OCI-LY3 (cell line): ENCODE measurements at regions not wholly inside any gene's neighbourhood (a gene's known extent, or its start where the extent isn't known, plus 50 kb on each side); places are given as distances from the start of the nearest gene placed in this dataset.

ENCODE experiments used
- H2AFZ ChIP-seq: fragments of 200-600, 300-600 bp; shearing (Covaris generic); 2 replicates; pipeline ENCODE4 v1.6.0; 2014; ENCODE audit warnings: antibody characterized with exemption, low read depth, low read length
- H3K27ac ChIP-seq: fragments of 200-600, 300-600 bp; sonication (generic); 2 replicates; pipeline ENCODE4 v1.5.1; 2014; ENCODE audit warnings: mild to moderate bottlenecking, low read length, moderate library complexity, mixed read lengths
- H3K27me3 ChIP-seq: fragments of 200-600, 300-600 bp; sonication (generic); 2 replicates; pipeline ENCODE4 v1.6.1; 2014; ENCODE audit warnings: low read depth, low read length, mixed read lengths
- H3K36me3 ChIP-seq: fragments of 200-600, 300-600 bp; sonication (generic); replicated peaks from 2 replicates; pipeline ENCODE3; 2014; ENCODE audit warnings: low read depth, low read length, mixed read lengths
- H3K4me1 ChIP-seq: fragments of 300-600, 200-600 bp; sonication (generic); 2 replicates; pipeline ENCODE4 v1.6.1; 2014; ENCODE audit warnings: low read length, mixed read lengths
- H3K4me2 ChIP-seq: fragments of 200-600, 300-600 bp; sonication (generic); 2 replicates; pipeline ENCODE4 v1.6.1; 2014; ENCODE audit warnings: low read length, mixed read lengths
- H3K4me3 ChIP-seq: fragments of 300-600, 200-600 bp; sonication (generic); 2 replicates; pipeline ENCODE4 v1.5.1; 2014; ENCODE audit warnings: antibody characterized with exemption, mild to moderate bottlenecking, low read length, moderate library complexity
- H3K79me2 ChIP-seq: fragments of 300-600, 200-600 bp; shearing (Covaris generic); 2 replicates; pipeline ENCODE4 v1.6.1; 2014; ENCODE audit warnings: mild to moderate bottlenecking, low read length, mixed read lengths
- H3K9ac ChIP-seq: fragments of 300-600, 200-600 bp; shearing (Covaris generic); 2 replicates; pipeline ENCODE4 v1.6.0; 2014; ENCODE audit warnings: mild to moderate bottlenecking, low read length, moderate library complexity
- H3K9me3 ChIP-seq: fragments of 200-600, 300-600 bp; shearing (Covaris generic); 2 replicates; pipeline ENCODE4 v1.6.1; 2014; ENCODE audit warnings: low read length, mixed read lengths; ENCODE audit not compliant: insufficient read depth
- H4K20me1 ChIP-seq: fragments of 200-600, 300-600 bp; sonication (generic); 2 replicates; pipeline ENCODE4 v1.6.1; 2016; ENCODE audit warnings: low read length, mixed read lengths; ENCODE audit not compliant: insufficient read depth
- CTCF ChIP-seq: fragments of 200-600, 300-600 bp; sonication (generic); IDR thresholded peaks from 2 replicates; pipeline ENCODE4 v1.5.1; 2014; ENCODE audit warnings: antibody characterized with exemption, low read length, low read depth
- EZH2phosphoT487 ChIP-seq: fragments of 200-600 bp; shearing (Covaris generic); IDR thresholded peaks from 2 replicates; pipeline ENCODE4 v1.6.1; 2018; ENCODE audit warnings: antibody characterized with exemption, mixed run types, low read depth

DNA sequence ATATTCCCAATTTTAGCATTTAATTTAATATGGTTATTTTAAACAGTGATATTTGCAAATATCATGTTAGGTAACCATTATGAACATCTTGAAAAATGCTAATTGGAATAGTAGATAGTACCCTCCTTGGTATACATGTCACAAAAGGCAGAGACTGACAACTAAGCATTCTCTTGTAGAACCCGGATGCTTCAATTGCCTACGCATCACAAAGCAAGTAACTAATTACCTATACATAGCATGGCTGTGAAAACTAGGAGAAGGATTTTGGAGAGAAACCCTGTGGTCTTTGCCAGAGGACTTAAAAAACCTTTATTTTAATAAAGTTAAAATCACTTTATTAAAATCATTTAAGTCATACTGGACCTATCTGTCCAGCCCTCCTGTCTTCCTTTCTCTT lies 764.1 kb upstream of the TENM3 start:
- H3K9me3 ChIP-seq, result no peaks in the 10 kb centered on the region
- TF ChIP-seq CTCF, result no peak
- no peak for TF ChIP-seq EZH2phosphoT487
- no peak overlapping the region for H2AFZ ChIP-seq
- no peaks in the 10 kb centered on the region for H4K20me1 ChIP-seq
- no peaks in the 10 kb centered on the region for H3K27me3 ChIP-seq
- H3K4me1 ChIP-seq, result no peaks in the 10 kb centered on the region
- no peak overlapping the region for H3K9ac ChIP-seq
- H3K4me3 ChIP-seq, result no peak overlapping the region
- H3K36me3 ChIP-seq, result no peaks in the 10 kb centered on the region
- H3K27ac ChIP-seq, result no peak overlapping the region
- no peak overlapping the region for H3K4me2 ChIP-seq
- no peaks in the 10 kb centered on the region for H3K79me2 ChIP-seq

DNA sequence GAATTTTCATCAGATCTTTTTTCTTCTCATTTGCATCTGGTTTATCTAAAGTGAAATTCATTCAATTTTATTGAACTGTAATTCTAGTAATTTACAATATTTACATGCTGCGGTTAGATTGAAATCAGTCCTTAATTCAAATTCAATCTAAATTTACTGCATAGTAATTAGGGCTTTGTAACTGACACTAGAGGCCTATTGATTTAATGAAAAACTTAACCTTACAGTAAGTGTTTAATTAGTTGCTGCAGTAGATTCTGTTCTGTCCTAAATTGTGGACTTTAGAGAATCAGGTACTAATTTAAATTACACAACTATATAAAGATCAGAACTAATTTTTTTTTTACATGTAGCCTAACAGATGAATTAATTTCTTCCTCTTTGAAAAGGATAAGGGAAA lies 758.8 kb upstream of the TENM3 start:
- TF ChIP-seq CTCF, result no peak
- TF ChIP-seq EZH2phosphoT487, result no peak
- Histone ChIP-seq H3K27ac (no peak overlapping the region), H3K4me3 (no peak overlapping the region), H3K9me3 (no peaks in the 10 kb centered on the region), H3K27me3 (no peaks in the 10 kb centered on the region), H3K36me3 (no peaks in the 10 kb centered on the region), H3K4me2 (no peak overlapping the region), H4K20me1 (no peaks in the 10 kb centered on the region), H3K9ac (no peak overlapping the region), H3K4me1 (no peaks in the 10 kb centered on the region), H3K79me2 (no peaks in the 10 kb centered on the region), H2AFZ (no peak overlapping the region)

DNA sequence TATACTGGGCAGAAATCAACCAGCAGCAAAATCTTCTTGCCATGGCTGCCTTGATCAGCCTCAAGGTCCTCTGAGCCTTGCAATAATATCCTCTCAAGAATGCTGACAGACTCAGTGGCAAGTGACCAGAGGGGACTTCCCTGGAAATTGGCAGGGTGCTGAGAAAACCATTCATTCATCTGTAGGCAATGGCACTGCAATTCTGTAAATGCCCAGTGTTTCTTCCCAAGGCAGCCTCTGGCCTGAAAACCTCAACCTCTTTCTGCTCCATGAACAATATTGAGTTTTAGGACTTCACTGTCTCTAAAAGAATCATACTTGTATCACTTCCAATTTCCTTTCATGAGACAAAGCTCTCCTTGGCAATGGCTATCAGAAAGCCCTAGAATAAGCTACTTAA lies 754.3 kb upstream of the TENM3 start:
- H2AFZ ChIP-seq, result no peak overlapping the region
- H4K20me1 ChIP-seq, result no peaks in the 10 kb centered on the region
- H3K36me3 ChIP-seq, result no peaks in the 10 kb centered on the region
- H3K4me1 ChIP-seq, result no peaks in the 10 kb centered on the region
- no peak overlapping the region for H3K4me3 ChIP-seq
- no peaks in the 10 kb centered on the region for H3K79me2 ChIP-seq
- no peak overlapping the region for H3K9ac ChIP-seq
- no peak overlapping the region for H3K27ac ChIP-seq
- no peak overlapping the region for H3K4me2 ChIP-seq
- no peaks in the 10 kb centered on the region for H3K27me3 ChIP-seq
- no peaks in the 10 kb centered on the region for H3K9me3 ChIP-seq
- TF ChIP-seq EZH2phosphoT487 (no peak), CTCF (no peak)

- H3K4me1 ChIP-seq, result no peaks in the 10 kb centered on the region
- no peak overlapping the region for H3K9ac ChIP-seq
- TF ChIP-seq EZH2phosphoT487 (no peak), CTCF (no peak)
- H3K27ac ChIP-seq, result no peak overlapping the region
- no peaks in the 10 kb centered on the region for H3K79me2 ChIP-seq
- H2AFZ ChIP-seq, result no peak overlapping the region; the same call in 1 of the 2 replicates
- no peak overlapping the region for H3K4me3 ChIP-seq
- H3K27me3 ChIP-seq, result no peaks in the 10 kb centered on the region
- no peaks in the 10 kb centered on the region for H3K9me3 ChIP-seq
- no peaks in the 10 kb centered on the region for H3K36me3 ChIP-seq
- H4K20me1 ChIP-seq, result no peaks in the 10 kb centered on the region
- no peak overlapping the region for H3K4me2 ChIP-seq
Measured at GRCh38 chr4:181498148-181498547, 745.1 kb upstream of the TENM3 start.
